ENCODE measurements at regions not wholly inside any gene's neighbourhood (a gene's known extent, or its start where the extent isn't known, plus 50 kb on each side); places are given as distances from the start of the nearest gene placed in this dataset.

- Mint-ChIP-seq H3K27me3 (ENCODE audit: insufficient read depth, unreplicated experiment) (no peaks in the 10 kb centered on the region), H3K36me3 (ENCODE audit: insufficient read depth, unreplicated experiment) (no peaks in the 10 kb centered on the region), H3K9me3 (ENCODE audit: unreplicated experiment) (no peaks in the 10 kb centered on the region), H3K27ac (ENCODE audit: low read depth, unreplicated experiment) (peak overlapping the region; percentile 59), H3K4me3 (ENCODE audit: unreplicated experiment) (no peak overlapping the region), H3K4me1 (ENCODE audit: insufficient read depth, unreplicated experiment) (peaks cover 15% of the 10 kb centered on the region)
- POLR2A ChIA-PET, result interaction anchor here (0.6 to 1.0 kb wide), 4 partner anchors 22 to 230 kb away, joined by 3 to 4 read pairs (median 4); no protein-coding TSS in a partner anchor
- peak; percentile 62 for DNase-seq (ENCODE audit: unreplicated experiment)
- CTCF ChIA-PET, result interaction anchor here (0.6 to 1.5 kb wide), 4 partner anchors 10 to 1355 kb away, joined by 3 read pairs; no protein-coding TSS in a partner anchor
- BruUV-seq (replicated peaks), result no TSS peak
- no peak for TF ChIP-seq CTCF (IDR thresholded peaks at IDR 0.05; ENCODE audit: unreplicated experiment)
- intact Hi-C loops (cut with micrococcal nuclease), result no loop called here
These were observed 73.2 kb upstream of the SHH start for GRCh38 chr7:155885167-155886155.

- no peaks in the 10 kb centered on the region for H3K36me3 Mint-ChIP-seq (ENCODE audit: insufficient read depth, unreplicated experiment)
- no TSS peak for BruUV-seq (replicated peaks)
- peak overlapping the region; percentile 10 for H3K4me3 Mint-ChIP-seq (ENCODE audit: unreplicated experiment)
- ChIA-PET CTCF (interaction anchor here (0.6 to 1.5 kb wide), 4 partner anchors 24 to 1355 kb away, joined by 3 to 5 read pairs (median 3); no protein-coding TSS in a partner anchor), POLR2A (interaction anchor here (0.8 kb wide), 1 partner anchor 24 kb away, joined by 4 read pairs; no protein-coding TSS in a partner anchor)
- H3K27me3 Mint-ChIP-seq (ENCODE audit: insufficient read depth, unreplicated experiment), result no peaks in the 10 kb centered on the region
- intact Hi-C loops (cut with micrococcal nuclease), result no loop called here
- H3K4me1 Mint-ChIP-seq (ENCODE audit: insufficient read depth, unreplicated experiment), result peaks cover 15% of the 10 kb centered on the region
- no peak for TF ChIP-seq CTCF (IDR thresholded peaks at IDR 0.05; ENCODE audit: unreplicated experiment)
- H3K27ac Mint-ChIP-seq (ENCODE audit: low read depth, unreplicated experiment), result no peak overlapping the region
- DNase-seq (ENCODE audit: unreplicated experiment), result no peak
- no peaks in the 10 kb centered on the region for H3K9me3 Mint-ChIP-seq (ENCODE audit: unreplicated experiment)
These were observed 72.2 kb upstream of the SHH start for GRCh38 chr7:155884225-155885166.

- no peak overlapping the region for H3K27ac Mint-ChIP-seq (ENCODE audit: low read depth, unreplicated experiment)
- no peak for DNase-seq (ENCODE audit: unreplicated experiment)
- H3K4me3 Mint-ChIP-seq (ENCODE audit: unreplicated experiment), result no peak overlapping the region
- TF ChIP-seq CTCF (IDR thresholded peaks at IDR 0.05; ENCODE audit: unreplicated experiment), result no peak
- H3K9me3 Mint-ChIP-seq (ENCODE audit: unreplicated experiment), result no peaks in the 10 kb centered on the region
- ChIA-PET CTCF (interaction anchor here (0.7 to 1.5 kb wide), 2 partner anchors 23 to 549 kb away, joined by 3 to 5 read pairs; no protein-coding TSS in a partner anchor), POLR2A (no interaction called here)
- no TSS peak for BruUV-seq (replicated peaks)
- H3K27me3 Mint-ChIP-seq (ENCODE audit: insufficient read depth, unreplicated experiment), result no peaks in the 10 kb centered on the region
- no peaks in the 10 kb centered on the region for H3K36me3 Mint-ChIP-seq (ENCODE audit: insufficient read depth, unreplicated experiment)
- H3K4me1 Mint-ChIP-seq (ENCODE audit: insufficient read depth, unreplicated experiment), result peaks cover 15% of the 10 kb centered on the region
- intact Hi-C loops (cut with micrococcal nuclease), result no loop called here
These were observed 71.4 kb upstream of the SHH start for GRCh38 chr7:155883491-155884224.

Measured in MCF 10A (cell line).